K562 (cell line): ENCODE measurements at regions not wholly inside any gene's neighbourhood (a gene's known extent, or its start where the extent isn't known, plus 50 kb on each side); places are given as distances from the start of the nearest gene placed in this dataset.

Experiments used
- ATAC-seq: fragments of 200-7000 bp; cut with Tn5 transposase; 3 replicates; pipeline ENCODE4 v1.9.1; 2020; ENCODE audit warnings: moderate library complexity
- BruUV-seq: library from RNA; stranded (reverse); fragments of 400-500 nt; replicated peaks from 2 replicates; lab custom pipeline; 2021; lab: Mats Ljungman, UMichigan
- CTCF ChIA-PET: fragments of 300-600 bp; formaldehyde crosslinking; extraction: SDS; loops from one replicate; lab custom pipeline; 2021; ENCODE audit warnings: low intra/inter-chr PET ratio; lab: Yijun Ruan, JAX
- POLR2A ChIA-PET: fragments of 300-600, 350-650 bp; sonication (Branson Sonifier 250); formaldehyde crosslinking; extraction: SDS; loops from one replicate; lab custom pipeline; 2021; ENCODE audit warnings: antibody characterized with exemption, inconsistent platforms; lab: Yijun Ruan, JAX
- DNase-seq, 4 experiments: peaks; one replicate each; pipeline versions ENCODE4 v3.0.0 to v3.0.0-alpha.2; 2011 to 2018; ENCODE audit warnings: low spot score in 3 of 4, mixed read lengths in 3 of 4; ENCODE audit errors: extremely low read depth in 1 of 4
- FAIRE-seq: peaks from 2 replicates; lab custom pipeline; 2011; peaks lifted over from hg19 to GRCh38; lab: Jason Lieb, UNC
- H2AFZ ChIP-seq: 2 replicates; pipeline ENCODE4 v1.6.0; 2011; ENCODE audit warnings: low read depth, low read length, control low read depth, inconsistent platforms
- H3K27ac ChIP-seq: fragments of 200-600 bp; 3 replicates; pipeline ENCODE4 v1.8.0; 2011; ENCODE audit warnings: low read depth, mild to moderate bottlenecking, control low read depth, inconsistent platforms, low read length, moderate library complexity, mixed read lengths; ENCODE audit errors: extremely low read depth
- H3K27me3 ChIP-seq, 2 experiments: fragments of 300-600 bp in 1 of 2; 2 replicates in 1 of 2; 3 replicates in 1 of 2; pipeline versions ENCODE4 v1.6.0 to v1.8.0; 2011; ENCODE audit warnings: inconsistent platforms in 2 of 2, low read length in 2 of 2, mild to moderate bottlenecking in 1 of 2, mixed read lengths in 1 of 2, moderate library complexity in 1 of 2; ENCODE audit not compliant: control insufficient read depth in 2 of 2, insufficient read depth in 2 of 2
- H3K36me3 ChIP-seq: fragments of 300-600 bp; 3 replicates; pipeline ENCODE4 v1.8.0; 2011; ENCODE audit warnings: mild to moderate bottlenecking, low read length, inconsistent platforms; ENCODE audit not compliant: control insufficient read depth, insufficient read depth
- H3K4me1 ChIP-seq, 2 experiments: fragments of 200-600 bp in 1 of 2; replicated peaks in 1 of 2; 2 replicates in 1 of 2; 3 replicates in 1 of 2; pipeline versions ENCODE4 v1.5.1 to v1.8.0; 2011; ENCODE audit warnings: inconsistent platforms in 2 of 2, low read length in 2 of 2, mild to moderate bottlenecking in 1 of 2, mixed read lengths in 1 of 2, moderate library complexity in 1 of 2; ENCODE audit not compliant: control insufficient read depth in 2 of 2, insufficient read depth in 2 of 2
- H3K4me2 ChIP-seq: 2 replicates; pipeline ENCODE4 v1.6.1; 2011; ENCODE audit warnings: low read length, control low read depth, inconsistent platforms, mixed read lengths; ENCODE audit not compliant: insufficient read depth
- H3K4me3 ChIP-seq: fragments of 200-600 bp; sonication (generic), shearing (Covaris generic); 2 replicates; pipeline ENCODE4 v1.5.1; 2016; ENCODE audit warnings: control low read depth, inconsistent platforms
- H3K79me2 ChIP-seq: fragments of 200-600 bp; 3 replicates; pipeline ENCODE4 v1.8.0; 2011; ENCODE audit warnings: low read length, inconsistent platforms; ENCODE audit not compliant: control insufficient read depth, insufficient read depth
- H3K9ac ChIP-seq, 2 experiments: 2 replicates each; pipeline versions ENCODE4 v1.6.0 to v1.6.1; 2011; ENCODE audit warnings: low read depth in 2 of 2, low read length in 2 of 2, control low read depth in 1 of 2, inconsistent platforms in 1 of 2, mild to moderate bottlenecking in 1 of 2, mixed read lengths in 1 of 2; ENCODE audit not compliant: insufficient read depth in 1 of 2
- H3K9me1 ChIP-seq: one replicate; pipeline ENCODE4 v1.6.0; 2011; ENCODE audit warnings: inconsistent platforms, mild to moderate bottlenecking, low read length, moderate library complexity; ENCODE audit not compliant: control insufficient read depth, insufficient read depth
- H3K9me3 ChIP-seq: replicated peaks from 2 replicates; pipeline ENCODE4 v1.5.1; 2011; ENCODE audit warnings: low read depth, low read length, inconsistent platforms; ENCODE audit not compliant: control insufficient read depth, insufficient read depth
- H4K20me1 ChIP-seq: replicated peaks from 2 replicates; pipeline ENCODE4 v1.6.1; 2011; ENCODE audit warnings: low read length, inconsistent platforms, mixed read lengths; ENCODE audit not compliant: control insufficient read depth, insufficient read depth
- CC2D1A ChIP-seq: fragments of 450-650 bp; IDR thresholded peaks from 2 replicates; pipeline ENCODE4 v1.6.1; 2017; ENCODE audit warnings: mild to moderate bottlenecking
- HMBOX1 ChIP-seq: sonication (generic); IDR thresholded peaks from 2 replicates; pipeline ENCODE4 v1.6.1; 2016
- HNRNPLL ChIP-seq: fragments of 200-400 bp; formaldehyde crosslinking; IDR thresholded peaks from 2 replicates; pipeline ENCODE4 v1.6.1; 2017; ENCODE audit warnings: low read length, low read depth, mild to moderate bottlenecking; ENCODE audit not compliant: poor library complexity, severe bottlenecking
- NBN ChIP-seq: fragments of 450-650 bp; IDR thresholded peaks from 2 replicates; pipeline ENCODE4 v1.6.1; 2016; ENCODE audit warnings: low read depth, mild to moderate bottlenecking
- NFIX ChIP-seq: fragments of 250-450 bp; sonication (Bioruptor Pico); IDR thresholded peaks from 2 replicates; pipeline ENCODE4 v1.4.0; 2020; ENCODE audit warnings: low read depth, mild to moderate bottlenecking, moderate library complexity
- NR0B1 ChIP-seq: fragments of 450-650 bp; IDR thresholded peaks from one replicate; pipeline ENCODE4 v1.6.1; 2018; ENCODE audit warnings: mild to moderate bottlenecking, moderate library complexity; ENCODE audit not compliant: partially characterized antibody
- POLR2H ChIP-seq: IDR thresholded peaks from 2 replicates; pipeline ENCODE4 v1.6.1; 2016; ENCODE audit warnings: missing genetic modification characterization, low read depth, mild to moderate bottlenecking, control low read depth, missing compliant biosample characterization, moderate library complexity
- RFX1 ChIP-seq: fragments of 450-650 bp; IDR thresholded peaks from 2 replicates; pipeline ENCODE4 v1.6.1; 2016; ENCODE audit warnings: mild to moderate bottlenecking, moderate library complexity
- TOE1 ChIP-seq, 2 experiments: fragments of 450-650 bp in 1 of 2; sonication (generic) in 1 of 2; formaldehyde crosslinking in 1 of 2; IDR thresholded peaks; 2 replicates each; pipeline versions ENCODE4 v1.7.1 to v1.8.0; 2016 to 2022; ENCODE audit warnings: borderline replicate concordance in 2 of 2, mild to moderate bottlenecking in 2 of 2, antibody characterized with exemption in 1 of 2, inconsistent platforms in 1 of 2, low read depth in 1 of 2, missing genetic modification reagents in 1 of 2, moderate library complexity in 1 of 2
- WHSC1 ChIP-seq: IDR thresholded peaks from one replicate; pipeline ENCODE4 v1.6.1; 2012; ENCODE audit warnings: low read length, control low read depth, inconsistent platforms
- XRCC4 ChIP-seq: IDR thresholded peaks from one replicate; pipeline ENCODE4 v1.6.1; 2011; ENCODE audit not compliant: insufficient read depth, insufficient read length; ENCODE audit errors: extremely low read depth
- ZBTB5 ChIP-seq: fragments of 450-650 bp; IDR thresholded peaks from 2 replicates; pipeline ENCODE4 v1.6.1; 2017; ENCODE audit warnings: antibody characterized with exemption
- ZNF668 ChIP-seq: fragments of 250-450 bp; sonication (Bioruptor Pico); IDR thresholded peaks from 2 replicates; pipeline ENCODE4 v1.8.0; 2022; ENCODE audit warnings: mild to moderate bottlenecking, inconsistent platforms
- ZZZ3 ChIP-seq: fragments of 450-650 bp; IDR thresholded peaks from 2 replicates; pipeline ENCODE4 v1.6.1; 2016; ENCODE audit warnings: antibody characterized with exemption, mild to moderate bottlenecking, moderate library complexity
- WGBS: fragments of 100-300 bp; shearing (Covaris generic); methylation state at CpG from one replicate; pipeline ENCODE4 v1.1.6; 2016; ENCODE audit warnings: low coverage, mixed read lengths; ENCODE audit not compliant: insufficient coverage; ENCODE audit errors: missing lambda C conversion rate; 5-methylcytosine and 5-hydroxymethylcytosine counted together
- in situ Hi-C: fragments of 300-500 bp; cut with MboI; formaldehyde crosslinking; loops from 4 replicates; pipeline ENCODE4 v1.15.0; 2018; ENCODE audit warnings: inconsistent platforms, mixed read lengths
- intact Hi-C: fragments of 100-400 bp; cut with micrococcal nuclease; formaldehyde crosslinking; loops from 2 replicates; pipeline ENCODE4 v1.14.2; 2022

DNA sequence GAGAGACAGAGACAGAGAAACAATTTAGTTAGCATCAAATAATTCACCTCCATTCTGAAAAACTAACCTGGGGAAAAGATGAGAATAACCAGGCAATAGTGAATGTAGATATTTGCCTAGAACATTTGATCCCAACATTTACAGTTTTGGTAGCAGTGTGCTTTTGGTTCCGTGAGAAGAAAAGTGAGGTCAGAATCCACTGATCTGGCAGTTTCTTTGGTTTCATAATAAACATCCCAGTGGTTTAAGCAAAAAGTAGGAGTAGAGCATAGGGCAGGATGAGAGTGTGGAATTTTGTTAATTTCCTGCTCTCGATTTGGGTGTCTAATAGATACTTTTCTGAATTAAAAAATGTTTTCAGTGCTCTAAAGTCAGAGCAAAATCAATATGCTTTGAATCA lies 887.0 kb downstream of the NR2F1-AS1 start:
- no peak for TF ChIP-seq HNRNPLL
- no peak for TF ChIP-seq ZZZ3
- TF ChIP-seq NBN = no peak
- no peak for TF ChIP-seq XRCC4
- TF ChIP-seq HMBOX1 = no peak
- no peak for TF ChIP-seq CC2D1A
- no peak for TF ChIP-seq POLR2H (tag)
- no peak for TF ChIP-seq WHSC1
- TF ChIP-seq ZBTB5 = no peak
- no peak for TF ChIP-seq RFX1
- no peak for TF ChIP-seq ZNF668 (CRISPR knock-in tag)
- no peak for TF ChIP-seq TOE1 (IDR thresholded peaks at IDR 0.05; ENCODE audit: borderline replicate concordance)
- no peak for TF ChIP-seq TOE1 (CRISPR knock-in tag; IDR thresholded peaks at IDR 0.05; ENCODE audit: borderline replicate concordance, low read depth)
- TF ChIP-seq NR0B1 = no peak
- TF ChIP-seq NFIX (CRISPR knock-in tag) = no peak
- TF ChIP-seq, all 486 proteins: peak for 0
- no peak overlapping the region for H3K9ac ChIP-seq
- no peaks in the 10 kb centered on the region for H3K27me3 ChIP-seq
- in situ Hi-C loops (no loop called here), intact Hi-C loops (no loop called here)
- no peaks in the 10 kb centered on the region for H3K9me3 ChIP-seq
- no peaks in the 10 kb centered on the region for H3K79me2 ChIP-seq
- H4K20me1 ChIP-seq = no peaks in the 10 kb centered on the region
- H3K27ac ChIP-seq = no peak overlapping the region
- no peaks in the 10 kb centered on the region for H3K9me1 ChIP-seq
- no peaks in the 10 kb centered on the region for H3K36me3 ChIP-seq
- no peak overlapping the region for H3K4me3 ChIP-seq
- WGBS = 0% methylated on average over 2 of the region's 2 CpGs
- FAIRE-seq = no peak
- no peak for ATAC-seq
- no peak overlapping the region for H3K4me2 ChIP-seq
- CTCF ChIA-PET = no interaction called here
- no peak overlapping the region for H2AFZ ChIP-seq
- no peak for DNase-seq
- no peaks in the 10 kb centered on the region for H3K4me1 ChIP-seq
- BruUV-seq = no TSS peak
- POLR2A ChIA-PET = no interaction called here
